Breast epithelium (tissue), 4 donors: ENCODE measurements at regions not wholly inside any gene's neighbourhood (a gene's known extent, or its start where the extent isn't known, plus 50 kb on each side); places are given as distances from the start of the nearest gene placed in this dataset.

Experiments used
- DNase-seq, 2 donors: peaks; one replicate each; pipeline ENCODE4 v3.0.0-alpha.2; 2019; ENCODE audit warnings: low spot score in 2 of 2
- H3K27ac ChIP-seq, 2 donors: fragments of 200-600 bp; sonication (generic) in 1 of 2; one replicate each; pipeline ENCODE4 v1.5.1; 2016 to 2019; ENCODE audit warnings: mild to moderate bottlenecking in 1 of 2
- H3K27me3 ChIP-seq, 2 donors: fragments of 200-600 bp; sonication (generic) in 1 of 2; one replicate each; pipeline versions ENCODE4 v1.5.1 to v1.6.0; 2017 to 2019; ENCODE audit warnings: control low read depth in 1 of 2, mild to moderate bottlenecking in 1 of 2
- H3K36me3 ChIP-seq: fragments of 200-600 bp; one replicate; pipeline ENCODE4 v1.5.1; 2019
- H3K4me1 ChIP-seq, 2 donors: fragments of 200-600 bp; sonication (generic); one replicate each; pipeline ENCODE4 v1.5.1; 2016 to 2019; ENCODE audit warnings: control low read depth in 1 of 2
- H3K4me3 ChIP-seq, 3 donors: fragments of 200-600 bp; sonication (generic); 1 replicate in 2 of 3; 2 replicates in 1 of 3; pipeline ENCODE4 v1.5.1; 2016 to 2019; ENCODE audit warnings: mild to moderate bottlenecking in 3 of 3, moderate library complexity in 2 of 3
- H3K9me3 ChIP-seq, 2 donors: fragments of 200-600 bp; sonication (generic) in 1 of 2; one replicate each; pipeline ENCODE4 v1.5.1; 2016 to 2019; ENCODE audit warnings: control low read depth in 1 of 2
- CTCF ChIP-seq, 3 donors: fragments of 450-650 bp; IDR thresholded peaks; one replicate each; pipeline ENCODE4 v1.5.1; 2016 to 2017; ENCODE audit warnings: antibody characterized with exemption in 3 of 3, mild to moderate bottlenecking in 3 of 3, moderate library complexity in 3 of 3
- POLR2A ChIP-seq: fragments of 450-650 bp; IDR thresholded peaks from one replicate; pipeline ENCODE4 v1.6.1; 2016; ENCODE audit warnings: antibody characterized with exemption, mild to moderate bottlenecking, moderate library complexity
- POLR2AphosphoS5 ChIP-seq, 3 donors: sonication (generic); formaldehyde crosslinking; IDR thresholded peaks; one replicate each; pipeline ENCODE4 v1.6.1; 2017; ENCODE audit warnings: antibody characterized with exemption in 3 of 3
- intact Hi-C: fragments of 100-400 bp; cut with DNase I; formaldehyde crosslinking; loops from one replicate; pipeline ENCODE4 v1.15.1; 2023; ENCODE audit warnings: low total_unique reads

GRCh38 chr13:80778297-80778696 lies 437.4 kb upstream of the SPRY2 start:
- Histone ChIP-seq H3K27me3 (no peaks in the 10 kb centered on the region), H3K4me1 (no peaks in the 10 kb centered on the region), H3K36me3 (no peaks in the 10 kb centered on the region), H3K4me3 (no peak overlapping the region), H3K27ac (no peak overlapping the region), H3K9me3 (no peaks in the 10 kb centered on the region)
- TF ChIP-seq POLR2A = no peak
- TF ChIP-seq POLR2AphosphoS5 (IDR thresholded peaks at IDR 0.05) = no peak
- TF ChIP-seq CTCF (IDR thresholded peaks at IDR 0.05) = no peak
- intact Hi-C loops = no loop called here
- DNase-seq = no peak

- DNase-seq = no peak
- H3K4me3 ChIP-seq = no peak overlapping the region
- H3K4me1 ChIP-seq = no peaks in the 10 kb centered on the region
- intact Hi-C loops = no loop called here
- no peak overlapping the region for H3K27ac ChIP-seq
- TF ChIP-seq POLR2A (no peak), POLR2AphosphoS5 (IDR thresholded peaks at IDR 0.05) (no peak), CTCF (IDR thresholded peaks at IDR 0.05) (no peak)
- no peaks in the 10 kb centered on the region for H3K36me3 ChIP-seq
- H3K27me3 ChIP-seq = no peaks in the 10 kb centered on the region
- no peaks in the 10 kb centered on the region for H3K9me3 ChIP-seq
These were observed 416.8 kb upstream of the SPRY2 start for GRCh38 chr13:80757694-80758093.

- Histone ChIP-seq H3K36me3 (no peaks in the 10 kb centered on the region), H3K4me3 (no peak overlapping the region), H3K4me1 (no peaks in the 10 kb centered on the region), H3K27ac (no peak overlapping the region), H3K27me3 (no peaks in the 10 kb centered on the region), H3K9me3 (no peaks in the 10 kb centered on the region)
- intact Hi-C loops = no loop called here
- TF ChIP-seq CTCF (IDR thresholded peaks at IDR 0.05) (no peak), POLR2AphosphoS5 (IDR thresholded peaks at IDR 0.05) (no peak), POLR2A (no peak)
- DNase-seq = no peak
These were observed 415.0 kb upstream of the SPRY2 start for GRCh38 chr13:80755910-80756309.

- Histone ChIP-seq H3K9me3 (no peaks in the 10 kb centered on the region), H3K4me1 (no peaks in the 10 kb centered on the region), H3K36me3 (no peaks in the 10 kb centered on the region), H3K27me3 (no peaks in the 10 kb centered on the region), H3K4me3 (no peak overlapping the region), H3K27ac (no peak overlapping the region)
- no peak for DNase-seq
- intact Hi-C loops = no loop called here
- TF ChIP-seq POLR2A = no peak
These were observed 413.5 kb upstream of the SPRY2 start for GRCh38 chr13:80754441-80754840.

GRCh38 chr13:80753866-80754265 lies 412.9 kb upstream of the SPRY2 start:
- intact Hi-C loops = no loop called here

More at GRCh38 chr13:80753866-80754265, 412.9 kb upstream of the SPRY2 start:
- DNase-seq = no peak
- Histone ChIP-seq H3K27me3 (no peaks in the 10 kb centered on the region), H3K4me3 (no peak overlapping the region), H3K4me1 (no peaks in the 10 kb centered on the region), H3K36me3 (no peaks in the 10 kb centered on the region), H3K27ac (no peak overlapping the region), H3K9me3 (no peaks in the 10 kb centered on the region)
- TF ChIP-seq CTCF (IDR thresholded peaks at IDR 0.05) (no peak), POLR2A (no peak), POLR2AphosphoS5 (IDR thresholded peaks at IDR 0.05) (no peak)
